A673 (cell line): ENCODE measurements at regions not wholly inside any gene's neighbourhood (a gene's known extent, or its start where the extent isn't known, plus 50 kb on each side); places are given as distances from the start of the nearest gene placed in this dataset.
A peak's percentile ranks its signal among the peaks of the same experiment; 100 is the strongest.

Experiments
- BruUV-seq: library from RNA; stranded (reverse); fragments of 400-500 nt; replicated peaks from 2 replicates; lab custom pipeline; 2021; lab: Mats Ljungman, UMichigan
- CTCF ChIA-PET: fragments of 300-600 bp; sonication (Branson Sonifier 250); formaldehyde crosslinking; loops from one replicate; lab custom pipeline; 2022; ENCODE audit warnings: antibody characterized with exemption; lab: Charles Lee
- POLR2A ChIA-PET: fragments of 300-600 bp; sonication (Branson Sonifier 250); formaldehyde crosslinking; loops from one replicate; lab custom pipeline; 2022; ENCODE audit warnings: antibody characterized with exemption; ENCODE audit not compliant: low non-redundant PET; lab: Charles Lee
- DNase-seq: peaks from one replicate; pipeline ENCODE4 v3.0.0-alpha.2; 2015; ENCODE audit warnings: low spot score
- H3K27ac ChIP-seq: fragments of 200-600 bp; sonication (generic); 2 replicates; pipeline ENCODE4 v1.5.1; 2016; ENCODE audit warnings: mixed run types, low read depth, mild to moderate bottlenecking, mixed read lengths, antibody characterized with exemption, low read length; ENCODE audit not compliant: poor library complexity, severe bottlenecking
- H3K27me3 ChIP-seq: fragments of 200-600 bp; sonication (generic); replicated peaks from 2 replicates; pipeline ENCODE4 v1.6.1; 2017; ENCODE audit warnings: mixed run types, low read depth, mild to moderate bottlenecking, mixed read lengths, antibody characterized with exemption, low read length; ENCODE audit not compliant: insufficient read depth, poor library complexity
- H3K36me3 ChIP-seq: fragments of 200-600 bp; sonication (generic); 2 replicates; pipeline ENCODE4 v1.6.1; 2016; ENCODE audit warnings: mixed run types, mild to moderate bottlenecking, mixed read lengths, antibody characterized with exemption, low read length; ENCODE audit not compliant: insufficient read depth, poor library complexity, severe bottlenecking
- H3K4me1 ChIP-seq: fragments of 200-600 bp; sonication (generic); 2 replicates; pipeline ENCODE4 v1.6.1; 2017; ENCODE audit warnings: mixed run types, mild to moderate bottlenecking, mixed read lengths, antibody characterized with exemption, low read length; ENCODE audit not compliant: insufficient read depth, poor library complexity, severe bottlenecking
- H3K4me3 ChIP-seq: fragments of 200-600 bp; sonication (generic); 2 replicates; pipeline ENCODE4 v1.5.1; 2016; ENCODE audit warnings: low read depth, mixed run types, mild to moderate bottlenecking, mixed read lengths, low read length; ENCODE audit not compliant: poor library complexity, severe bottlenecking
- H3K9me3 ChIP-seq: fragments of 200-600 bp; sonication (generic); 2 replicates; pipeline ENCODE4 v1.6.1; 2016; ENCODE audit warnings: mixed run types, low read depth, mild to moderate bottlenecking, mixed read lengths, antibody characterized with exemption, low read length; ENCODE audit not compliant: poor library complexity, severe bottlenecking
- EZH2 ChIP-seq: fragments of 200-600 bp; sonication (generic); IDR thresholded peaks from 2 replicates; pipeline ENCODE4 v1.6.1; 2017; ENCODE audit warnings: borderline replicate concordance, low read depth, mild to moderate bottlenecking, mixed read lengths, antibody characterized with exemption, low read length; ENCODE audit not compliant: poor library complexity, severe bottlenecking
- intact Hi-C: fragments of 100-400 bp; cut with micrococcal nuclease; formaldehyde crosslinking; loops from one replicate; pipeline ENCODE4 v1.10.0; 2022; ENCODE audit not compliant: unreplicated experiment
- TF ChIP-seq, protein P1 (sequence below): fragments of 300-800, 200-600 bp; sonication (generic); conservative IDR thresholded peaks from 2 replicates; pipeline ENCODE4 v1.5.1; 2017; ENCODE audit warnings: low read depth, mild to moderate bottlenecking, antibody characterized with exemption, low read length, moderate library complexity, mixed read lengths

DNA sequence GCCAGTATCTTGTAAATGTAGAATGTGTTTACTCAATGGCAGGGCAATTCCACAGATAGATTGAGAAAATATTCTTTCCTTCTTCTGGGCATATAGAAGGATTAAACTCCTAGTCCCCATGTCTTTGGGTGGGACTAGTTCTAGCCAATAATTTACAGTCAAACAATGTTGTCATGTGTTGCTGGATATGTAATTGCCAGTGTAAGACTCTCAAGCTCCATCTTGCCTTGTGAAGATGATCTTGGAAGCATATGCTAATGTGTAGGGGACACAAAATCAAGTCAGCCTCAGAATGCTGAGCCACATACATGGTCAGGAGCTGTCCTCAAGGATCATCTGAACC, 386.9 kb downstream of the CETN3 start:
- Histone ChIP-seq H3K4me1 (peaks cover 7% of the 10 kb centered on the region), H3K36me3 (no peaks in the 10 kb centered on the region), H3K4me3 (no peak overlapping the region), H3K27me3 (no peaks in the 10 kb centered on the region), H3K9me3 (no peaks in the 10 kb centered on the region), H3K27ac (no peak overlapping the region)
- TF ChIP-seq, protein P1, sequence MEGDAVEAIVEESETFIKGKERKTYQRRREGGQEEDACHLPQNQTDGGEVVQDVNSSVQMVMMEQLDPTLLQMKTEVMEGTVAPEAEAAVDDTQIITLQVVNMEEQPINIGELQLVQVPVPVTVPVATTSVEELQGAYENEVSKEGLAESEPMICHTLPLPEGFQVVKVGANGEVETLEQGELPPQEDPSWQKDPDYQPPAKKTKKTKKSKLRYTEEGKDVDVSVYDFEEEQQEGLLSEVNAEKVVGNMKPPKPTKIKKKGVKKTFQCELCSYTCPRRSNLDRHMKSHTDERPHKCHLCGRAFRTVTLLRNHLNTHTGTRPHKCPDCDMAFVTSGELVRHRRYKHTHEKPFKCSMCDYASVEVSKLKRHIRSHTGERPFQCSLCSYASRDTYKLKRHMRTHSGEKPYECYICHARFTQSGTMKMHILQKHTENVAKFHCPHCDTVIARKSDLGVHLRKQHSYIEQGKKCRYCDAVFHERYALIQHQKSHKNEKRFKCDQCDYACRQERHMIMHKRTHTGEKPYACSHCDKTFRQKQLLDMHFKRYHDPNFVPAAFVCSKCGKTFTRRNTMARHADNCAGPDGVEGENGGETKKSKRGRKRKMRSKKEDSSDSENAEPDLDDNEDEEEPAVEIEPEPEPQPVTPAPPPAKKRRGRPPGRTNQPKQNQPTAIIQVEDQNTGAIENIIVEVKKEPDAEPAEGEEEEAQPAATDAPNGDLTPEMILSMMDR: no peak
- TF ChIP-seq EZH2: no peak
- DNase-seq: no peak
- ChIA-PET POLR2A (no interaction called here), CTCF (no interaction called here)
- BruUV-seq: no TSS peak
- intact Hi-C loops: no loop called here

DNA sequence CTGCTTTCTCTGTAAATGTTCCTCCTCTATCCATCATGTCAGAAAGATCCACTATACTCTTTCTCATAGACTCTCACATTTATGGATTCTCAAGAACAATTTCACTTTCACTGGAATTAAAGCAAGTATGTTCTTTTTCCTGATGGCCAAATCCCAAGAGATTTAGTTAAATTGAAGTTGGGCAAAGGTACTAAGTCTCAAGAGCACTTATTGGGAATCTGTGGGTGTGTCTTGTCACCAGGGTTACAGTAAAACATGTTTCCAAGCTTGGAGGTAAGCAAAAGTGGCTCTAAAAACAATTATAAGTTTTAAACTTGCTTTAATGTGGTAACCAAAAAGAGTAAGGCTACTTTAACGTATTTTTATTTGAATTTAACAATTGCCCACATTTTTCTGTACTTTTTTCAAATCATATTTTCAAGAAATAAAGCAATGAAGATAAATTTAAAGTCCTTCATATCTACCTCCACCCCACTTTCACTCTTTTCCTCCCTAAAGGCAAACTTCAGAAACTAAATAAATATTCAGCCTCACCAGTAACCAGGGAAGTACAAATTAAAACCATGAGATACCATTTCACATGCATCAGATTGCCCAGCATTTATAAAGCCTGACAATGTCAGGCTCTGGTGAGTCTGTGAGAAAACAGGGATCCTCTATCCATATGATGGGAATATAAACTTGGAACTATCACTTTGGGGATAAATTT, 387.4 kb downstream of the CETN3 start:
- POLR2A ChIA-PET: no interaction called here
- Histone ChIP-seq H3K9me3 (no peaks in the 10 kb centered on the region), H3K27ac (no peak overlapping the region), H3K36me3 (no peaks in the 10 kb centered on the region), H3K4me1 (peaks cover 7% of the 10 kb centered on the region), H3K4me3 (no peak overlapping the region), H3K27me3 (no peaks in the 10 kb centered on the region)
- TF ChIP-seq EZH2: no peak
- TF ChIP-seq, protein P1: no peak
- DNase-seq: no peak
- intact Hi-C loops: no loop called here
- BruUV-seq: no TSS peak
- CTCF ChIA-PET: no interaction called here

DNA sequence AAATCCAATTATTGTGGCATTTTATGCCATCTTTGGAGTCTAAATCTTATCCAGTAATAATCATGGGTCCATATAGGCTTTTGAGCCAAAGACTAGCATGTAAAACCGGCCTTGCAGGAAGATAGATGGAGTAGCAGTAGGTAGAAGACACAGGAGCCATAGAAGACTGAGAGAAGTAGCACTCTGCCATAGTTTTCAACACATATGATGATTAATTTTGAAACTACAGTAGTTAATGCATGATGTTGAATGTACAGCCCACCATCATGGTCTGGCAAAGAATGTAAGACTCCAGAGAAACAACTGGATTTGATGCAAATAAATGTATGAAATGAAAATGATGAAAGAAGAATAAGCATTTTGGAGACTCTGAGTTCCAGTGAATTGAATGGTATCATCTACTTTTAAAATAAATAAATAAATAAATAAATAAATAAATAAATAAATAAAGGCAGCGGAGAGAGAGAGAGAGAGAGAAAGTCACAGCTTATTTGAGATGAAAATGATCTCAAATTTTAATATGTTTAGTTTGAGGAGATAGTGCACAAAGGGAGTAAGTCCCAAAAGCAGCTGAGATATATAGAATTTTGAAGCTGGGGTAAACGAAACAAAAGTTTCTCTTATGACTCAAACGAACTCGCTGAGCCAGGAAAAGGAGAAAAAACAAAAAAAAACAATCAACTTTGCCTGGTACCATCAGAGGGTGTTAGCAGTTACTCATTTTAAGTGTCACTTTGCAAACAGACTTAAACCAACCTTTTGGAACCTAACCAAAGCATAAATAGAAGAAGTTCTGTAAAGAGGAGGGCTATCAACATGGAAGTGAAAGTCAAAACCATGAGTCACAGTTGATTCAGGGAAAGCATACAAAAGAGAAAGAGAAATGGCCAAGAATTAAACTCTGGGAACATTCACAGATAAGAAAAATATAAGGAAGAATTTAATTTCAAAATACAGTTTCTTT, 388.7 kb downstream of the CETN3 start:
- Histone ChIP-seq H3K27me3 (no peaks in the 10 kb centered on the region), H3K36me3 (no peaks in the 10 kb centered on the region), H3K9me3 (no peaks in the 10 kb centered on the region), H3K27ac (peak overlapping the region; percentile 7), H3K4me3 (peak overlapping the region; percentile 28), H3K4me1 (peaks cover 7% of the 10 kb centered on the region)
- no peak for TF ChIP-seq EZH2
- TF ChIP-seq, protein P1: no peak
- peak; percentile 40 for DNase-seq
- ChIA-PET POLR2A (no interaction called here), CTCF (no interaction called here)
- intact Hi-C loops: no loop called here
- BruUV-seq: no TSS peak
